AG08395 (cell line): ENCODE measurements at regions not wholly inside any gene's neighbourhood (a gene's known extent, or its start where the extent isn't known, plus 50 kb on each side); places are given as distances from the start of the nearest gene placed in this dataset.

Experiments
- DNase-seq: peaks from one replicate; pipeline ENCODE4 v3.0.0; 2012; ENCODE audit warnings: mixed read lengths, low spot score

- DNase-seq, result peak; percentile 2
Observed at GRCh38 chr13:88086577-88086976, 415.4 kb downstream of the SLITRK5 start.

GRCh38 chr13:88097541-88097940 is 426.4 kb downstream of the SLITRK5 start:
- no peak for DNase-seq

GRCh38 chr13:88103824-88104223 is 432.7 kb downstream of the SLITRK5 start:
- DNase-seq, result no peak

GRCh38 chr13:88104576-88104975 is 433.4 kb downstream of the SLITRK5 start:
- DNase-seq, result no peak

- no peak for DNase-seq
Observed at GRCh38 chr13:88107570-88107969, 436.4 kb downstream of the SLITRK5 start.

- DNase-seq, result no peak
Observed at GRCh38 chr13:88112526-88112925, 441.4 kb downstream of the SLITRK5 start.

- no peak for DNase-seq
Observed at GRCh38 chr13:88115976-88116375, 444.8 kb downstream of the SLITRK5 start.

- DNase-seq, result no peak
Observed at GRCh38 chr13:88118952-88119351, 447.8 kb downstream of the SLITRK5 start.

GRCh38 chr13:88124142-88124541 is 453.0 kb downstream of the SLITRK5 start:
- DNase-seq, result no peak

- no peak for DNase-seq
Observed at GRCh38 chr13:88125055-88125454, 453.9 kb downstream of the SLITRK5 start.

GRCh38 chr13:88136098-88136790 is 465.1 kb downstream of the SLITRK5 start:
- no peak for DNase-seq

GRCh38 chr13:88142653-88143052 is 471.5 kb downstream of the SLITRK5 start:
- DNase-seq, result no peak

GRCh38 chr13:88144580-88144979 is 473.4 kb downstream of the SLITRK5 start:
- DNase-seq, result no peak

GRCh38 chr13:88153353-88153752 is 482.2 kb downstream of the SLITRK5 start:
- DNase-seq, result no peak

- DNase-seq, result no peak
Observed at GRCh38 chr13:88154001-88154400, 482.8 kb downstream of the SLITRK5 start.

- DNase-seq, result no peak
Observed at GRCh38 chr13:88162076-88162702, 491.0 kb downstream of the SLITRK5 start.

GRCh38 chr13:88176231-88176630 is 505.1 kb downstream of the SLITRK5 start:
- no peak for DNase-seq

GRCh38 chr13:88183440-88183839 is 512.3 kb downstream of the SLITRK5 start:
- DNase-seq, result no peak

- DNase-seq, result no peak
Observed at GRCh38 chr13:88188986-88189385, 517.8 kb downstream of the SLITRK5 start.

- no peak for DNase-seq
Observed at GRCh38 chr13:88189728-88190127, 518.6 kb downstream of the SLITRK5 start.

- no peak for DNase-seq
Observed at GRCh38 chr13:88196106-88196505, 524.9 kb downstream of the SLITRK5 start.

- no peak for DNase-seq
Observed at GRCh38 chr13:88217372-88217771, 546.2 kb downstream of the SLITRK5 start.

GRCh38 chr13:88217883-88218282 is 546.7 kb downstream of the SLITRK5 start:
- no peak for DNase-seq

- no peak for DNase-seq
Observed at GRCh38 chr13:88223958-88224357, 552.8 kb downstream of the SLITRK5 start.
